ENCODE measurements at regions not wholly inside any gene's neighbourhood (a gene's known extent, or its start where the extent isn't known, plus 50 kb on each side); places are given as distances from the start of the nearest gene placed in this dataset.
"Not testable (repeated sequence)": the region's sequence is repeated elsewhere in the genome, so short reads cannot be mapped to it uniquely, and the experiment has no call there.

DNA sequence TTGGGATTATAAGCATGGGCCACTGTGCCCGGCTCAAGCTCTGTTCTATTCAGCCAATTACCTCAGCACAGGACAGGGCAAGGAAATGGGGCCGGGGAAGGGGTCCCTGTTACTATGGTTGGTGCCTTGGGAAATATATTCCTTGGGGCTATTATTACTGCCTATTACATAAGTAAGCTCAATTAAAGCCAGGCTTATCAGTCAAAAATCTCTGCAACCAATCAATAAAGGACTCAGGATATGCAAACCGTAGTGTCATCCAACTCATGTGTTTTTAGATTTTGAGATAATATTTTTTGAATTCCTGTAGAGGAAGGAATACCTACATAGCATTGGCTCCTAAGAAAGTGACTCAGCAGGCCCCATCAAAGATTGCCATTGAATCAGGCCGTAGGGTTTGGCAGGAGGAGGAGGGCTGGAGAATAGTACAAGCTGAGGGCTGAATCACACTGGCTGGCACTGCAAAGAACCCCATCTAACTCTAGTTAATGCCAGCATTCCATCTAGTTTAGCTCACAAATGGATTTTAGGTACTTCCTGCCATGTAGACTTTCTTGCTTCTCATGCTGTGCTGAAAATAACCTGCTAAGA, 50.5 kb upstream of the LANCL3 start:
- CTCF ChIA-PET, DNase-seq: not testable (repeated sequence)

More for the DNA sequence above, 50.5 kb upstream of the LANCL3 start:
- H2AFZ ChIP-seq (ENCODE audit: low read depth); H3F3A ChIP-seq (replicated peaks; ENCODE audit: insufficient read depth); H3K4me1 ChIP-seq (ENCODE audit: control insufficient read depth in 1 of 2, insufficient read depth in 2 of 2, low read depth in 1 of 2, low read length in 1 of 2); H3K9me3 ChIP-seq; H3K9ac ChIP-seq; H3K27me3 ChIP-seq (ENCODE audit: insufficient read depth); H3K9me2 ChIP-seq; H3K36me3 ChIP-seq (replicated peaks in 1 of 2; ENCODE audit: control insufficient read depth in 1 of 2, insufficient read depth in 2 of 2, low read length in 1 of 2); H3K4me3 ChIP-seq (ENCODE audit: low read depth in 2 of 2, low read length in 1 of 2); POLR2A ChIA-PET; H4K20me1 ChIP-seq (ENCODE audit: insufficient read depth); H3K79me2 ChIP-seq (ENCODE audit: insufficient read depth): not testable (repeated sequence)
- H3K4me2 ChIP-seq, result 0 out of 2 replicates have a peak overlapping the region, but pooled peaks have one; percentile 41
- 4% methylated on average over 4 of the region's 4 CpGs for whole genome bisulfite sequencing (ENCODE audit: low lambda C conversion rate)
- TF ChIP-seq FOSL2 (IDR thresholded peaks at IDR 0.05; ENCODE audit: borderline replicate concordance, low read depth) (peak; percentile 24; the same call in 1 of the 2 replicates), EP300 (IDR thresholded peaks at IDR 0.05; ENCODE audit: borderline replicate concordance in 1 of 2, low read depth in 1 of 2, low read length in 1 of 2) (peak in 1 of 2 experiments; percentile 42; a peak in 1 of 4 replicates), JUND (IDR thresholded peaks at IDR 0.05) (peak; percentile 42), TCF12 (IDR thresholded peaks at IDR 0.05) (peak; percentile 43)
- TF ChIP-seq, protein P1, sequence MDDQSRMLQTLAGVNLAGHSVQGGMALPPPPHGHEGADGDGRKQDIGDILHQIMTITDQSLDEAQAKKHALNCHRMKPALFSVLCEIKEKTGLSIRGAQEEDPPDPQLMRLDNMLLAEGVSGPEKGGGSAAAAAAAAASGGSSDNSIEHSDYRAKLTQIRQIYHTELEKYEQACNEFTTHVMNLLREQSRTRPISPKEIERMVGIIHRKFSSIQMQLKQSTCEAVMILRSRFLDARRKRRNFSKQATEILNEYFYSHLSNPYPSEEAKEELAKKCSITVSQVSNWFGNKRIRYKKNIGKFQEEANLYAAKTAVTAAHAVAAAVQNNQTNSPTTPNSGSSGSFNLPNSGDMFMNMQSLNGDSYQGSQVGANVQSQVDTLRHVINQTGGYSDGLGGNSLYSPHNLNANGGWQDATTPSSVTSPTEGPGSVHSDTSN (IDR thresholded peaks at IDR 0.05), result 0 out of 2 replicates have a peak, but pooled peaks have one; percentile 12
- peak overlapping the region in 1 of 2 experiments; percentile 70; a peak in 2 of 4 replicates for H3K27ac ChIP-seq (ENCODE audit: low read depth in 2 of 2, low read length in 1 of 2)
